Ovary (tissue), 7 donors: ENCODE measurements at regions not wholly inside any gene's neighbourhood (a gene's known extent, or its start where the extent isn't known, plus 50 kb on each side); places are given as distances from the start of the nearest gene placed in this dataset.
"Not testable (repeated sequence)": the region's sequence is repeated elsewhere in the genome, so short reads cannot be mapped to it uniquely, and the experiment has no call there.

Source experiments
- DNase-seq, 5 donors: peaks; one replicate each; pipeline ENCODE4 v3.0.0-alpha.2; 2019 to 2020
- H3K27ac ChIP-seq, 2 donors: fragments of 200-600 bp; one replicate each; pipeline versions ENCODE4 v1.5.1 to v1.8.0; 2019 to 2022
- H3K27me3 ChIP-seq: fragments of 200-600 bp; one replicate; pipeline ENCODE4 v1.8.0; 2022
- H3K36me3 ChIP-seq: fragments of 200-600 bp; sonication (generic); one replicate; pipeline ENCODE4 v1.5.1; 2019
- H3K4me1 ChIP-seq: one replicate; pipeline ENCODE4 v1.8.1; 2013; ENCODE audit warnings: mild to moderate bottlenecking, moderate library complexity; ENCODE audit not compliant: insufficient read depth
- H3K4me3 ChIP-seq: fragments of 200-600 bp; sonication (generic); one replicate; pipeline ENCODE4 v1.5.1; 2017
- H3K9me3 ChIP-seq, 2 donors: fragments of 200-600 bp in 1 of 2; sonication (generic) in 1 of 2; one replicate each; pipeline versions ENCODE4 v1.5.1 to v1.8.1; 2013 to 2019; ENCODE audit warnings: mild to moderate bottlenecking in 1 of 2, moderate library complexity in 1 of 2
- CTCF ChIP-seq, 3 donors: fragments of 450-650 bp in 2 of 3; fragments of 200-600 bp in 1 of 3; IDR thresholded peaks; one replicate each; pipeline versions ENCODE4 v1.5.1 to v1.8.0; 2016 to 2022; ENCODE audit warnings: antibody characterized with exemption in 3 of 3, mild to moderate bottlenecking in 1 of 3
- EP300 ChIP-seq: sonication (generic); formaldehyde crosslinking; IDR thresholded peaks from one replicate; pipeline ENCODE4 v1.6.1; 2017; ENCODE audit warnings: antibody characterized with exemption
- POLR2A ChIP-seq: fragments of 450-650 bp; IDR thresholded peaks from one replicate; pipeline ENCODE4 v1.6.1; 2017; ENCODE audit warnings: antibody characterized with exemption, mild to moderate bottlenecking, moderate library complexity
- WGBS, 3 donors: extraction: QIAGEN DNeasy Blood & Tissue Kit in 1 of 3; methylation state at CpG; one replicate each; pipeline versions ENCODE4 v1.1.5 to v1.1.7; 2013 to 2017; 5-methylcytosine and 5-hydroxymethylcytosine counted together
- intact Hi-C, 4 donors: fragments of 100-400 bp; cut with DNase I; formaldehyde crosslinking; loops; one replicate each; pipeline versions ENCODE4 v1.11.0 to v1.15.1; 2022 to 2023
- donor health status: DM: no; HTN: no; CAD: no; lungs with moderate emphysema.
- donor health status: DM: no; HTN: no; CAD: no.
- donor health status: Bipolar disorder and iron deficiency.
- donor health status: DM: no; HTN: no; CAD: no.
- donor health status: DM: yes; HTN: yes; CAD: no.

GRCh38 chr2:230600881-230601280 lies 111.8 kb upstream of the CAB39 start:
- Histone ChIP-seq H3K4me3 (no peak overlapping the region), H3K4me1 (no peaks in the 10 kb centered on the region), H3K36me3 (no peaks in the 10 kb centered on the region), H3K27me3 (no peaks in the 10 kb centered on the region), H3K27ac (no peak overlapping the region), H3K9me3 (no peaks in the 10 kb centered on the region)
- intact Hi-C loops: no loop called here
- TF ChIP-seq EP300: no peak
- no peak for TF ChIP-seq CTCF (IDR thresholded peaks at IDR 0.05)
- no peak for TF ChIP-seq POLR2A
- 67 to 71% (median 68%) methylated on average over 4 of the region's 4 CpGs for WGBS, 3 donors
- no peak for DNase-seq

- no peak for DNase-seq
- 89 to 93% (median 90%) methylated on average over 7 of the region's 7 CpGs for WGBS, 3 donors
- H3K4me1 ChIP-seq: no peaks in the 10 kb centered on the region
- H3K9me3 ChIP-seq: no peaks in the 10 kb centered on the region
- intact Hi-C loops: no loop called here
- no peaks in the 10 kb centered on the region for H3K27me3 ChIP-seq
- no peak overlapping the region for H3K4me3 ChIP-seq
- H3K27ac ChIP-seq: no peak overlapping the region
- no peaks in the 10 kb centered on the region for H3K36me3 ChIP-seq
- no peak for TF ChIP-seq EP300
- TF ChIP-seq CTCF (IDR thresholded peaks at IDR 0.05): no peak
- TF ChIP-seq POLR2A: no peak
Measured at GRCh38 chr2:230601510-230601909, 111.1 kb upstream of the CAB39 start.

- H3K4me1 ChIP-seq: no peaks in the 10 kb centered on the region
- TF ChIP-seq CTCF (IDR thresholded peaks at IDR 0.05) (no peak), EP300 (no peak), POLR2A (no peak)
- no peaks in the 10 kb centered on the region for H3K9me3 ChIP-seq
- intact Hi-C loops: no loop called here
- H3K27me3 ChIP-seq: no peaks in the 10 kb centered on the region
- no peaks in the 10 kb centered on the region for H3K36me3 ChIP-seq
- H3K4me3 ChIP-seq: no peak overlapping the region
- 71 to 75% (median 74%) methylated on average over 7 of the region's 7 CpGs for WGBS, 3 donors
- no peak for DNase-seq
- H3K27ac ChIP-seq: no peak overlapping the region
Measured at GRCh38 chr2:230602562-230603230, 109.9 kb upstream of the CAB39 start.

GRCh38 chr2:230603317-230603716 lies 109.3 kb upstream of the CAB39 start:
- intact Hi-C loops, DNase-seq, H3K4me1 ChIP-seq, H3K36me3 ChIP-seq, H3K4me3 ChIP-seq, H3K27me3 ChIP-seq, H3K9me3 ChIP-seq, H3K27ac ChIP-seq: not testable (repeated sequence)

GRCh38 chr2:230604158-230604557 lies 108.5 kb upstream of the CAB39 start:
- intact Hi-C loops, DNase-seq, H3K27ac ChIP-seq, H3K27me3 ChIP-seq, H3K4me3 ChIP-seq, H3K36me3 ChIP-seq, H3K9me3 ChIP-seq, H3K4me1 ChIP-seq: not testable (repeated sequence)
- 77 to 82% (median 81%) methylated on average over 3 of the region's 3 CpGs for WGBS, 3 donors
